Endothelial cell of umbilical vein (primary cell): ENCODE measurements at regions not wholly inside any gene's neighbourhood (a gene's known extent, or its start where the extent isn't known, plus 50 kb on each side); places are given as distances from the start of the nearest gene placed in this dataset.

Experiments
- BruUV-seq: library from RNA; stranded (reverse); fragments of 400-500 nt; replicated peaks from 2 replicates; lab custom pipeline; 2021; lab: Mats Ljungman, UMichigan
- CTCF ChIA-PET: fragments of 300-600, 350-600 bp; sonication (Branson Sonifier 250); formaldehyde crosslinking; loops from one replicate; lab custom pipeline; 2021; ENCODE audit warnings: antibody characterized with exemption, inconsistent platforms; lab: Charles Lee
- POLR2A ChIA-PET: fragments of 300-600, 350-600 bp; sonication (Branson Sonifier 250); formaldehyde crosslinking; loops from one replicate; lab custom pipeline; 2021; ENCODE audit warnings: antibody characterized with exemption, inconsistent platforms; lab: Charles Lee
- DNase-seq: peaks from one replicate; pipeline ENCODE4 v3.0.0-alpha.2; 2011; ENCODE audit warnings: low read depth, low spot score
- FAIRE-seq: peaks from 2 replicates; lab custom pipeline; 2011; peaks lifted over from hg19 to GRCh38; lab: Jason Lieb, UNC
- H2AFZ ChIP-seq: 2 replicates; pipeline ENCODE4 v1.6.0; 2012; ENCODE audit warnings: low read depth, low read length, control low read depth, inconsistent platforms
- H3K27ac ChIP-seq: 2 replicates; pipeline ENCODE4 v1.5.1; 2011; ENCODE audit warnings: low read depth, mild to moderate bottlenecking, control low read depth, low read length, moderate library complexity; ENCODE audit not compliant: insufficient read depth
- H3K27me3 ChIP-seq, 2 experiments: 2 replicates each; pipeline versions ENCODE4 v1.6.0 to v1.6.1; 2011; ENCODE audit warnings: low read length in 2 of 2, mixed read lengths in 1 of 2; ENCODE audit not compliant: control insufficient read depth in 2 of 2, insufficient read depth in 2 of 2
- H3K36me3 ChIP-seq, 2 experiments: 2 replicates in 1 of 2; 3 replicates in 1 of 2; pipeline ENCODE4 v1.5.1; 2011; ENCODE audit warnings: low read length in 2 of 2, mild to moderate bottlenecking in 1 of 2, moderate library complexity in 1 of 2; ENCODE audit not compliant: control insufficient read depth in 2 of 2, insufficient read depth in 2 of 2; ENCODE audit errors: extremely low read depth in 1 of 2
- H3K4me1 ChIP-seq: 3 replicates; pipeline ENCODE4 v1.5.1; 2011; ENCODE audit warnings: mild to moderate bottlenecking, low read length; ENCODE audit not compliant: control insufficient read depth, insufficient read depth; ENCODE audit errors: extremely low read depth
- H3K4me2 ChIP-seq: 2 replicates; pipeline ENCODE4 v1.6.1; 2011; ENCODE audit warnings: low read length, control low read depth, mixed read lengths; ENCODE audit not compliant: insufficient read depth
- H3K4me3 ChIP-seq, 3 experiments: fragments of 200-600 bp in 1 of 3; sonication (generic), shearing (Covaris generic) in 1 of 3; replicated peaks in 1 of 3; 2 replicates each; pipeline ENCODE4 v1.5.1; 2011 to 2016; ENCODE audit warnings: control low read depth in 3 of 3, low read length in 3 of 3, mild to moderate bottlenecking in 2 of 3, inconsistent platforms in 1 of 3, low read depth in 1 of 3, moderate library complexity in 1 of 3; ENCODE audit not compliant: insufficient read depth in 1 of 3
- H3K79me2 ChIP-seq: 2 replicates; pipeline ENCODE4 v1.6.0; 2012; ENCODE audit warnings: low read length, inconsistent platforms; ENCODE audit not compliant: control insufficient read depth, insufficient read depth
- H3K9ac ChIP-seq: replicated peaks from 2 replicates; pipeline ENCODE3; 2011; ENCODE audit warnings: low read length, control low read depth; ENCODE audit not compliant: insufficient read depth; ENCODE audit errors: extremely low read depth
- H3K9me1 ChIP-seq: replicated peaks from 3 replicates; pipeline ENCODE4 v1.6.0; 2011; ENCODE audit warnings: mild to moderate bottlenecking, low read length; ENCODE audit not compliant: control insufficient read depth, insufficient read depth; ENCODE audit errors: extremely low read depth
- H3K9me3 ChIP-seq: replicated peaks from 2 replicates; pipeline ENCODE4 v1.5.1; 2012; ENCODE audit warnings: low read length, inconsistent platforms; ENCODE audit not compliant: control insufficient read depth, insufficient read depth
- H4K20me1 ChIP-seq: replicated peaks from 2 replicates; pipeline ENCODE3; 2011; ENCODE audit warnings: mild to moderate bottlenecking, low read length; ENCODE audit not compliant: control insufficient read depth, insufficient read depth; ENCODE audit errors: extremely low read depth
- CTCF ChIP-seq, 2 donors: IDR thresholded peaks; 1 replicate in 1 of 2; 2 replicates in 1 of 2; pipeline ENCODE4 v1.5.1; 2011; ENCODE audit warnings: low read length in 2 of 2, mild to moderate bottlenecking in 2 of 2, moderate library complexity in 2 of 2, control low read depth in 1 of 2, inconsistent platforms in 1 of 2, low read depth in 1 of 2; ENCODE audit not compliant: insufficient read depth in 1 of 2; ENCODE audit errors: extremely low read depth in 1 of 2
- EZH2 ChIP-seq: IDR thresholded peaks from 2 replicates; pipeline ENCODE4 v1.6.1; 2012; ENCODE audit warnings: borderline replicate concordance, low read depth, mild to moderate bottlenecking, moderate library complexity, low read length, inconsistent platforms; ENCODE audit not compliant: severe bottlenecking
- GATA2 ChIP-seq: IDR thresholded peaks from 2 replicates; pipeline ENCODE4 v1.7.0; 2011; ENCODE audit warnings: low read depth, mild to moderate bottlenecking, moderate library complexity, mixed read lengths, low read length; ENCODE audit not compliant: insufficient read length, insufficient read depth
- JUN ChIP-seq: IDR thresholded peaks from 2 replicates; pipeline ENCODE4 v1.6.1; 2011; ENCODE audit warnings: borderline replicate concordance, low read depth; ENCODE audit not compliant: insufficient read length, insufficient read depth
- MAX ChIP-seq: IDR thresholded peaks from 2 replicates; pipeline ENCODE4 v1.6.1; 2011; ENCODE audit not compliant: insufficient read depth, insufficient read length
- POLR2A ChIP-seq: IDR thresholded peaks from 2 replicates; pipeline ENCODE4 v1.6.1; 2012; ENCODE audit warnings: low read depth, mild to moderate bottlenecking, control low read depth, low read length
- dilution Hi-C: fragments of 300-500 bp; cut with MboI; formaldehyde crosslinking; loops from one replicate; pipeline ENCODE4 v1.15.0; 2019; ENCODE audit warnings: low sequenced_read_pairs; ENCODE audit not compliant: extremely low pct_ligation_motif_present
- intact Hi-C: fragments of 100-400 bp; cut with micrococcal nuclease; formaldehyde crosslinking; loops from one replicate; pipeline ENCODE4 v1.10.0; 2022

- H3K27me3 ChIP-seq = no peaks in the 10 kb centered on the region
- no TSS peak for BruUV-seq
Measured at GRCh38 chr9:89992326-89993198, 387.8 kb downstream of the GADD45G start.

More at GRCh38 chr9:89992326-89993198, 387.8 kb downstream of the GADD45G start:
- Histone ChIP-seq H3K4me3 (no peak overlapping the region), H3K27ac (no peak overlapping the region), H2AFZ (no peak overlapping the region), H4K20me1 (no peaks in the 10 kb centered on the region), H3K4me1 (no peaks in the 10 kb centered on the region), H3K9me3 (no peaks in the 10 kb centered on the region), H3K36me3 (no peaks in the 10 kb centered on the region), H3K9ac (no peak overlapping the region), H3K4me2 (no peak overlapping the region), H3K79me2 (no peaks in the 10 kb centered on the region), H3K9me1 (no peaks in the 10 kb centered on the region)
- DNase-seq = no peak
- intact Hi-C loops = no loop called here
- dilution Hi-C loops = no loop called here
- FAIRE-seq = no peak
- POLR2A ChIA-PET = no interaction called here
- no peak for TF ChIP-seq POLR2A
- TF ChIP-seq EZH2 = no peak
- TF ChIP-seq GATA2 = no peak
- no peak for TF ChIP-seq CTCF (IDR thresholded peaks at IDR 0.05; ENCODE audit: extremely low read depth in 1 of 2, insufficient read depth in 1 of 2, low read depth in 1 of 2, low read length in 2 of 2)
- TF ChIP-seq JUN = no peak
- no peak for TF ChIP-seq MAX
- CTCF ChIA-PET = interaction anchor here (1.0 kb wide), 1 partner anchor 390 kb away, joined by 4 read pairs; no protein-coding TSS in a partner anchor
